IPS-18c (cell line): ENCODE measurements at regions not wholly inside any gene's neighbourhood (a gene's known extent, or its start where the extent isn't known, plus 50 kb on each side); places are given as distances from the start of the nearest gene placed in this dataset.

Experiments
- H3K4me3 ChIP-seq: 2 replicates; pipeline ENCODE4 v1.7.0; 2013; ENCODE audit warnings: low read depth, mild to moderate bottlenecking, low read length, moderate library complexity; ENCODE audit not compliant: insufficient read depth
- H3K9me3 ChIP-seq: one replicate; pipeline ENCODE4 v1.6.1; 2013; ENCODE audit warnings: mild to moderate bottlenecking, low read length, moderate library complexity; ENCODE audit not compliant: control insufficient read depth, insufficient read depth

DNA sequence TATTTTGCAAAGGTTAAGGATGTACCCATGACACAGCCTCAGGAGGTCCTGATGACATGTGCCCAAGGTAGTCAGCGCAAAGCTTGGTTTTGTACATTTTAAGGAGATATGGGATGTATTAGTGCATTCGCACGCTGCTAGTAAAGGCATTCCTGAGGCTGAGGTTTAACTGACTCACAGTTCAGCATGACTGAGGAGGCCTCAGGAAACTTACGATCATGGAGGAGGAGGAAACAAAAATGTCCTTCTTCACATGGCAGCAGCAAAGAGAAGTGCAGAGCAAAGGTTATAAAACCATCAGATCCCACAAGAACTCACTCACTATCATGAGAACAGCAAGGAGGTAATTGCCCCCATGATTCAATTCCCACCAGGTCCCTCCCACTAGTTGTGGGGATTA lies 1017.4 kb downstream of the EFNB2 start:
- no peaks in the 10 kb centered on the region for H3K9me3 ChIP-seq
- no peak overlapping the region for H3K4me3 ChIP-seq

DNA sequence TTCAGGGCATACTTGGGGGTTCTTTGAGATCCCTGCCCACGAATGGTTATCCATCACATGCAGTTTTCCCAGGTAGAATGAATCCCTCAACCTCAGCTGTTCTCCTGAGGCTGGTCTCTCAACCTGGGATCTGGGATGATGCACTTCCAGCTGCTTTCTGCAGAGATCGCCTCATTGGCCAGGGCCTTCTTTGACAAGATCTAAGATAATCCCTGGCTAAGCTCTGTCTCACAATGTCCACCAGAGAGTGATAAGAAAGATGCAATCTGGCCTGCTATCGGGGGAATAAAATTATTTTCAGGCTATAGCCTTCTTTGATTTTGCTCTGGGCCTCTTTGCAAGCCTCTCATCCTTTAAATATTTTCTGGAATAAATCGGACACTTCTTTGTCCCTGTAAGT lies 1021.1 kb downstream of the EFNB2 start:
- Histone ChIP-seq H3K9me3 (no peaks in the 10 kb centered on the region), H3K4me3 (no peak overlapping the region)

DNA sequence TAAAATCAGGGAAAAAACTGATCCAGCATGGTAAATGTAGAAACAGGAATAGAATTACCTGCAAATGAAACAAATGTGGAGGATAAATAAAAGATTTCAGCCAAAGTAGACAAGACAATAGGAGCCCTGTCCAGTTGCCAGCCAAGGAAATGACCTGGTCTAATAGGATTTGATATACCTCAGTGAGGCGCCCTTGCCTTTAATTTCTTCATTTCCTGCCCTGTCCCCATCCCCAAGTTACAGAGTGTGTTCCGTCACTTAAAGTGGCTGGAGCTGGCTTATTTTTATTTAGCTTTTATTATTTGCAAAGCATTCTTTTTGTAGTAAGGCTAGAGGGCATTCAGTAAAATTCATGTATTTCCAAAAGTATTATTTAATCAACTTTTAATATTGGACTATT lies 1022.0 kb downstream of the EFNB2 start:
- Histone ChIP-seq H3K4me3 (no peak overlapping the region), H3K9me3 (no peaks in the 10 kb centered on the region)

DNA sequence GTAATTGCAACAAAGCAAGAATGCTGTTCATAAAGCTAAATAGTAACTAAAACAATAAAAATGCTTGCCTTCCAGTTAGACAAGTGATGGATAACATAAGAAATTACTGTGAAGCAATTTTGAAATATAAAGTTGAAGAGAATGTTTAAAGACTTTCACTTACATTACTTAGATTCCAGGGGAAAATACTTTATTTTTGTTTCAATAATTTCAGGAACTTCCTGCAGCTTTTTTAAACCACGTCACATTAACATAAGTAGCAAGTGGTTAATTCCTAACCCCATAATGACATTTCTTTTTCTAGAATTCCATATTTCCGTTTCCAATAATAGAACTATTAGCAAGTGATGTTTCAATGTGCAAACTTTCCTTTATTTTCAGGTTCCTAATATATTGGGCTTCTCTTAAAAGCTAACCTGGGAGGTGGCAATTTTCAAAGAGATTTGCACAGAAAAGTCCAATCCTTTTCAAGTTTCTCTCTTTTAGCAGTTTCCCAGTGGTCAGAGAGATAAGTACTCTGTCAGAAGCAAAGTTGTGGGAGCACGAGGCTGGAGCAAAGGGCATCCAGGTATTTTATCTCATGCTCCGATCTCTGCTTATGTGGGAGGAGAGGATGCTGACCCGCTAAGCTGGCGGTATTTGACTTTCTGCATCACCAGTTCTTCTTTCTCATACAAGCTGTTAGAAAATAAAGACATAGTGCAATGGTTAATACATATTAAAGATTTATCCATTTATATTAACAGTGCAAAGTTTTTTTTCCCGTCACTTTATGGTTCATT lies 1025.3 kb downstream of the EFNB2 start:
- no peak overlapping the region for H3K4me3 ChIP-seq
- H3K9me3 ChIP-seq, result no peaks in the 10 kb centered on the region

DNA sequence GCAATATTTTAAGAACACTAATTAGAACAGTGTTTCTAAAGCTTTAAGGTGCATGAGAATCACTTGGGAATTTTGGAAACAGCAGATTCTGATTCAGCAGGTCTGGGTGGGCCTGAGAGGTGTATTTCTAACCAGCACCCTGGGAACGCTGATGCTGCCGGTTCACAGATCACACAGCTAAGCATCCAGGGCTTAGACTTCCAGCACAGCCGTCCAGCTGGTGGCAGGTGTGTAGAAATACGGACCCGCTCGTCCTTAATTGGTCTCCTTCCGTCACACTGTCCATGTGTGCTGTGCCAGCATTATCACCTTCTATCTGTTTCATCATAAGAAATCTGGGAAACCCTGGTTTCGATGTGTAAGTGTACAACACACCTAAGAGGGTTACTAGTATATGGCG lies 1029.0 kb downstream of the EFNB2 start:
- H3K4me3 ChIP-seq, result no peak overlapping the region
- no peaks in the 10 kb centered on the region for H3K9me3 ChIP-seq

DNA sequence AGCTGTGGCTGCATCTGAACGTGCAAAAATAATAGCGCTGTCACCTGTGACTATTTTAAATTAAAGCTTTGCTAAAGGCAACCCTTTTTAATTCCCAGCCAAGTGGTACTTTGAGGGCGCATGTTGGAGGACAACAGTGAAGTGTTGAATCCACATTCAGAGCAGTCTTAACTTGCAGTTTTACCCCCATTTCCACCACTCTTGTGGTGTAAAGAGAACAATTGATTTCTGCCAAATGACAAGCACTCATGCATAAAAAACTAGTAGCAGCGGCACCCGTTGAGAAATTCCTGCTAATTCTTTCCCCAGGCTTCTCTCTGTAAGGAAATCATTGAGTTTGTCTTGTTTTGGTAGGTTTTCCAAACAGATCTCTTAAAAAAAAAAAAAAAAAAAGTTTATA lies 1033.3 kb downstream of the EFNB2 start:
- Histone ChIP-seq H3K9me3 (no peaks in the 10 kb centered on the region), H3K4me3 (no peak overlapping the region)

DNA sequence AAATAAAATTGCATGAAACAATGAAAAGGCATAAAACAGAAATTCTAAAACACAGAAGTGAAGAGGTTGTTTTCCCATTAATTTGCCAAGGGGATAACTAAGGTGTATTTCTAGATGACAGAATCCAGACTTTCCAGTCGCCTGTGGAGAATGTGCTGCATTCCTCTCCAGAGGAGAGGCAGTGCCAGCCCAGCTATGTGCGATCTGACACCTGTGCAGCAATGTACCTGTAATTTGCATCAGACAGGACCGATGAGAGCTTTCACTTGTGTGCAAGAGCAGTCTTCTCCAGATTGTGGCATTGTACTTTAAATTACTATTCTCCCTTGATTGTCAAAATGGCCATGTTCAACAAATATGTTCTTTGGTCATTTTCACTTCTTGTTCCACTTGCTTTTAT lies 1037.9 kb downstream of the EFNB2 start:
- H3K4me3 ChIP-seq, result no peak overlapping the region
- H3K9me3 ChIP-seq, result no peaks in the 10 kb centered on the region

DNA sequence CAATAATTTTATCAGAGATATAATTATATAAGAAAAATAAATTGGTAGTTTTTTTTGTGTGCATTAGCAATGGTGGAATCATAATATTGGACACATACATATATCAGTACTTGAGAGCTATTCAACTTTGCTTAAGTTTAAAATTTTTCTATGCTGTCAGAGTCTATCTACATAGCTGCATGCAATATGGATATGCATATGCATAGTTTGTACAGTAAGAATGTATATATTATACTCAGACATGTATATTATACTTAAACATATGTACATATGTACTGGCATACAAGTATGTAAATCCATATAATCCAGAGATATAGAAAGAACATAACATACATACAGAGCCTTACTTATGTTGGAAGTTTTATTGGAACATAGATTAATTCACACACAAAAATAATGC lies 1043.2 kb downstream of the EFNB2 start:
- no peak overlapping the region for H3K4me3 ChIP-seq
- no peaks in the 10 kb centered on the region for H3K9me3 ChIP-seq

DNA sequence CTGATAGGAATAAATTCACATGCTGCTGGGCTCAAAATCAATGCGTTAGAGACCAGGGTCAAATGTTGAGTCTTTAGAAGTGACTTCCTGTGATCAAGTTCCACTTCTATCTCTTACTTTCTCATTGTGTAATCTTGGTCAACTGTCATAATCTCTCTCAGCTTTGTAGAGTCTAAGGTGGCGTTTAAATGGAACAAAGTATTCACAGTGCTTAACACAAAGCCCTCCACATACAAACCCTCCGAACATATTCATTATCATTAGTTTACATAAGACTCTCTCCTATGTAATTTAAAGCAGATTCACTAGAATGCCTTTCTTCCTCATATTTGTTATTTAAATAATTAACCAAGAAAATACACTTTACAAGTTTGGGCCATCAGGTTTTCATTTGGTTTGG lies 1044.1 kb downstream of the EFNB2 start:
- Histone ChIP-seq H3K9me3 (no peaks in the 10 kb centered on the region), H3K4me3 (no peak overlapping the region)

DNA sequence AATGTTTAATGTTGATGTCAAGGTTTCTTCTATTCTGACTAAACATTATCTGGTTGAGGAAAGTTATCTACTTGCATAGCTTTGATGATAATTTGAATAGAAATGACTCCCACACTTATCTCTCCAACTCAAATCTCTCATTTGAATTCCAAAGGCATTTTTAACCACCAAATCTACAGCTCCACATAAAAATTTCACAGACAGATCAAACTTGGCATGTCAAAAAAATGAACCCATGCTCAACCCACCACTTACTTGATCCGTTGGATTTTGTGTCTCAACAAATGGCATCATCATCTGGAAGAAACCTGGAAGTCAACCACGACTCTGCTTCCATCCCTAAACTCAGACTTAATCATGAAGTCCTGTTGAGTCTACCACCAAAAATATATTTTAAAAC lies 1050.4 kb downstream of the EFNB2 start:
- H3K4me3 ChIP-seq, result no peak overlapping the region
- H3K9me3 ChIP-seq, result no peaks in the 10 kb centered on the region

DNA sequence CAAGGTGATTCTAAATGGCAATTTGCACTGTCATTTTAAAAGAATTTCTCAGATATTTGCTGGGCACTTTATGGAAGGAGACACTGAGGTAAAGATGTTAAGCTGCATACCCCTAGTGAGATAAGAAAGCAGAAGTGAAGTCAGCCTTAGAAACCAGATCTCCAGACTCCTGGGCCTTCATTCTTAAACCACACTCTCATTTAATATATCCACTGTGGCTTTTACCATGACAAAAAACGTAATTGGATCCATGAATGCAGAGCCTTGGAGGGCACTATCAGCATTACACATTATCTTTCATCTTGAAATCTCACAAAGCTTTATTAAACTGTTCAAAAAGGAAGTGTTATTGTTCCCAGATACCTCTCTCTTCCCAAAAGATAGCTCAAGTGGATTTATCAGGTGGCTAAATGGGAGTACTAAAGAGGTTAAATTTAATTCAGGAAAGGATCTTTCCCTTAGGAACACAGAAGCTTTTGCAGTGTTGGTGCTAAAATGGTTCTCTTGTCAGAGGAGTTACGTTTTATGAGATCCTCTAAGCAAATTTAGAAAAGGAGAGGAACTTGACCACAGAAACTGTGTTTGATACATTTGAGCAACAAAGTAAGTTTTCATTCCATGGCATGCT lies 1060.4 kb downstream of the EFNB2 start:
- H3K9me3 ChIP-seq, result no peaks in the 10 kb centered on the region
- no peak overlapping the region for H3K4me3 ChIP-seq

DNA sequence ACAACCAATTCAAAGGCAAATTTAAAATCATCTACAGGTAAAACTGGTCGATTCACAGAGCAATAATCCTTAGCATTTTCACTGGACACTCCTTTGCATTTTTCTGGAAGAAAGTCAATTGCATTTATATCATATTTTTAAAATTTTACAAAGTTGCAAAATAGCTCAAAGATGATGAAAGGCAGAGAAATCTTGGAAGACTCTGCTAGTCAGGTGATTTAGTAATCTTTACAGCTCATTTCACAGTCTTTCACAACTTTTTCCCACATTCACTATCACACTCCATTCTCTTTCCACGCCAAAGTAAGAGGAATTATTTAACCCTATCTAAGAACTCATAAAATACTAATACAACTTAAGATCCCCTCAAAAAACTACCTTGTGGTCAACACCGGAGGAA lies 1063.8 kb downstream of the EFNB2 start:
- Histone ChIP-seq H3K4me3 (no peak overlapping the region), H3K9me3 (no peaks in the 10 kb centered on the region)

DNA sequence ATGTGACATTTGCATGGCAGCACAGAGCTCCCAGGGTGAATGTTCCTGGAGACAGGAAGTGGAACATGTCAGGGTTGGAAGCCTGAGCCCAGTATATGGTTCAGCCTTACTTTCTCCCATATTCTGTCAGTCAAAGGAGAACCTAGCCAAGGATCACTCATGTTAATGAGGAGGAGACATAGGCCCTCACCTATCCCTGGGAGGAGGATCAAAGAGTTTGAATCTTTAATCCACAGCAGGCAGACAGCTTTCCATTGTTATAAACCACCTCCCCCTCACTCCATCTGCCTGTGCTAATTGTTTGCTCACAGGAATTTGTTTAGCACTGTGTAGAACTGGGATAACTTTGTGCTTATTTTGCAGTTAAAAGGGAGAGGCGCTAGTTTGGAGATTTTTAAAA lies 1069.1 kb downstream of the EFNB2 start:
- no peak overlapping the region for H3K4me3 ChIP-seq

DNA sequence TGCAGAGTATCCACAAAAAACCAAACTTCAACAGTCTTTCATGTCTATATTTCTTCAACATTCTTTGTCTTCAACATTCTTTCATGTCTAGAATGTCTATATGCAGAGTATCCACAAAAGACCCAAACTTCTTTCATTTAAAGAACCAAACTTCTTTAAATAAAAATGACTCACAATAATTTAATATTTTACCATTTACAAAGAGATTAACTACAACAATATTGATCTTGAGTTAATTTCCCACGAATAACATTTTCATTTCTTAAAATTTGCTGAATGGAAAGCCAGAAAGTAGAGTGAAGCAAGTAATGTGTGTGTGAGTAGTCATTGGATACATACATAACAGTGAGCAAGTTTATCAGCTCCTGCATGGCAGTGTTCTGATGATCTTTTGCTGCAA lies 1069.7 kb downstream of the EFNB2 start, which contains the start of gene DAOA:
Gene DAOA, plus strand, starts transcription at position 301 of the 400 bp plus-strand sequence.
- Histone ChIP-seq H3K4me3 (no peak within 1 kb of the TSS), H3K9me3 (no peaks in the 10 kb centered on the region)

More for the DNA sequence above, 1069.1 kb downstream of the EFNB2 start:
- H3K9me3 ChIP-seq, result no peaks in the 10 kb centered on the region

DNA sequence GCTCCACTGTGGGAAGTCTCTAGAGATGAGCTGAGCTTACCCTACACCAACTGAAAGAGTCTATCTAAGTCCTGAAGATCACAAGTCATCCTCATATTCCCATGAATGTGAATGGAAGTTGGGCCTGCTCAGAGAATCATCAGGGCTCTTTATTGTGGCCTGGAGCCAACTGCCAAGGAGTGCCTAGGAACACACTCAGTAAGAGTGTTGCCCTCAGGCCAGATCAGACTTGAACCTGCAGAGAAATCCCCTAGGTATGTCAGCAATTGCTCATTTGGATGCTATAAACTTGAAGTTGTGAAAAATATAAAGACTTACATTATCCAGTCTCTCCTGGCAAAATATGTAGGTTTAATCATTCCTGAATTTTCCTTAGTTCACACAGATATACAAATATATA lies 1070.2 kb downstream of the EFNB2 start:
- Histone ChIP-seq H3K9me3 (no peaks in the 10 kb centered on the region), H3K4me3 (no peak overlapping the region)

DNA sequence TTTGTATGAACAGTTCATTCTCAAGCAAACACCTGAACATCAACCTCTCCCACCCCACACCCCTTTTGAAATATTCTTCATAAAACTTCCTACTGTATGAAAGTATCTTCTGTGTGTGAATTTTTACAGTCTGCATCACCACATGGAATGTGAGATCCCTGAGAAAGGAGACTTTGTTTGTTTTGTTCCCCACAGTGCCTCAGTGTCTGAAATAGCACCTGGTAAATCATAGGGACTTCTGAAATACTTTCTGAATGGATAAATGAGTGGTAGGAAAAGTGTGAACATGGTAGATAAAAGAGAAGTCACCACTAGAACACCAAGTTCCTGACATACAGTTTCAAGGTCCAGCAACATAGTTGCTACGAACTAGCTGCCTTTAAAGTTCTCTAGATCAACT lies 1071.2 kb downstream of the EFNB2 start:
- Histone ChIP-seq H3K9me3 (no peaks in the 10 kb centered on the region), H3K4me3 (no peak overlapping the region)

DNA sequence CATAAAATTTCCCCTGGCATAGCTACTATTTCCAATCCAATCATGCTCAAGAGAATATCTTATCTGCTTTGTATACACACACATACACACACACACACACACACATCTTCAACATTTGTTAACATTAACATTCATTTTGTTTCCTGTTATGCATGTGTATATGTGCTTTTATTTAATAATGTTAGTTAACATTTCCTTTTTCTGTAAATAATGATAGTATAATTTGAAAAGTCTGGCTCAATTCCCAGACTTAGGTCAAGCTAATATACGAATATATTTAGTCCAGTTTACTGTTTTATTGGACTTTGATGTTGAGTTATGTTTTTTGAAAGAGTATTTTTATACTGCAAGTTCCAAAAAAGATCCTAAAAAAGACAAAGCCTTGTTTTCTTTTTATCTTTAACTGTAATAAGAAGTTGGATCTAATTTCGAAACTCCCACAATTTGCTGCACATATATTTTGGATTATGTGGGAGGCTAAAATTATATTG lies 1072.4 kb downstream of the EFNB2 start:
- Histone ChIP-seq H3K9me3 (no peaks in the 10 kb centered on the region), H3K4me3 (no peak overlapping the region)

DNA sequence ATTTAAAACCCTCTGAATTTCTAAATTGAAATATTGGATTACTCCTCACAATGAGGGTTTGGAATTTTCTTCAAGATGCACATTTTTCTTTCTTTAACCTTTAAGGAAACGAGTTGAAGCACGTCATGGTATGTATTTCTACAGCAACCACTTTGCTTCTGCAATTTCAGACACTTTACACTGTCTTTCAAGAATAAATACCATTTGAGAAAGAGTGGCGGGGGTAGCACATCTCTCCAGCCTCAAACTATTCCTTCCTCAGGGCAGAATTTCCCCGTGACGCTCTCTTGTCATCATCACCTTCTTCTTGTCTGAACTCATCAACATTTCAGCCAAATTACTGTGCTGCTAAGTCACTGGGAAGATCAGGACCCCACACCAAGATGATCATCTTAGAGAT lies 1073.4 kb downstream of the EFNB2 start:
- Histone ChIP-seq H3K4me3 (no peak overlapping the region), H3K9me3 (no peaks in the 10 kb centered on the region)
